Suprapubic skin (tissue), 4 donors: ENCODE measurements at regions not wholly inside any gene's neighbourhood (a gene's known extent, or its start where the extent isn't known, plus 50 kb on each side); places are given as distances from the start of the nearest gene placed in this dataset.

Experiments used
- CTCF ChIP-seq, 2 donors: fragments of 200-600 bp in 1 of 2; fragments of 450-650 bp in 1 of 2; sonication (generic) in 1 of 2; IDR thresholded peaks; one replicate each; pipeline ENCODE4 v1.5.1; 2016 to 2019; ENCODE audit warnings: antibody characterized with exemption in 2 of 2, mild to moderate bottlenecking in 1 of 2, moderate library complexity in 1 of 2
- POLR2A ChIP-seq, 2 donors: fragments of 450-650 bp; IDR thresholded peaks; one replicate each; pipeline ENCODE4 v1.6.1; 2017; ENCODE audit warnings: antibody characterized with exemption in 2 of 2, mild to moderate bottlenecking in 2 of 2, moderate library complexity in 2 of 2
- POLR2AphosphoS5 ChIP-seq, 3 donors: sonication (generic); formaldehyde crosslinking; IDR thresholded peaks; one replicate each; pipeline ENCODE4 v1.6.1; 2017; ENCODE audit warnings: antibody characterized with exemption in 3 of 3

DNA sequence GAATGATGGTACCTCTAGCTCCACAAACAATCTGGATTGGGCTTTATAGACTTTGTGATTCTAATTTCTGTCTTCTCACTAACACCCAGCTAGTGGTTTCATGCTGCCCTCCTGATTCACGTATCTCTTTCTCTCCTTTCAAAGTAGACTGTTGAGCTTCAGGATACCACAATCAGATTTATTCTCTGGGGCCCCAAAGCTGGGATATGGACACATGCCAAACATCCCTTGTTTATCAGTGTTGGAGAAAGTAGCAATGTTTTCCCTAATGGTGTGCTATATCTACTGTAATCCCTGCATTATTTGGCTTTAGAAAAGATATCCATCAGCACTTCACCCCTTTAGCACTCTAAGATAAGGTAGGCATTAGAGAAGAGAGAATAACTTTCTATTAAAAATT, 361.0 kb downstream of the FGF10 start:
- TF ChIP-seq CTCF (IDR thresholded peaks at IDR 0.05) (no peak), POLR2A (IDR thresholded peaks at IDR 0.05) (no peak), POLR2AphosphoS5 (IDR thresholded peaks at IDR 0.05) (no peak)
